H1 (cell line): ENCODE measurements at regions not wholly inside any gene's neighbourhood (a gene's known extent, or its start where the extent isn't known, plus 50 kb on each side); places are given as distances from the start of the nearest gene placed in this dataset.

ENCODE experiments used
- JUN ChIP-seq: IDR thresholded peaks from 2 replicates; pipeline ENCODE4 v1.6.1; 2011; ENCODE audit warnings: low read depth, mild to moderate bottlenecking, improper control_type of control experiment, low read length
- KDM4A ChIP-seq: IDR thresholded peaks from one replicate; pipeline ENCODE4 v1.7.1; 2012; ENCODE audit warnings: low read depth, mild to moderate bottlenecking, moderate library complexity, low read length, inconsistent platforms; ENCODE audit not compliant: severe bottlenecking
- TAF7 ChIP-seq: optimal IDR thresholded peaks from 2 replicates; pipeline ENCODE3; 2011; ENCODE audit warnings: low read depth, mild to moderate bottlenecking, inconsistent platforms, low read length, moderate library complexity, borderline replicate concordance

- TF ChIP-seq KDM4A: no peak
- TF ChIP-seq TAF7: no peak
- no peak for TF ChIP-seq JUN
Observed at GRCh38 chr15:96544162-96544756, 213.8 kb downstream of the NR2F2 start (continued).
